NCI-H69 (cell line): ENCODE measurements at regions not wholly inside any gene's neighbourhood (a gene's known extent, or its start where the extent isn't known, plus 50 kb on each side); places are given as distances from the start of the nearest gene placed in this dataset.

Experiments
- DNase-seq: peaks from one replicate; lab custom pipeline; 2025; lab: John Stamatoyannopoulos, UW

DNA sequence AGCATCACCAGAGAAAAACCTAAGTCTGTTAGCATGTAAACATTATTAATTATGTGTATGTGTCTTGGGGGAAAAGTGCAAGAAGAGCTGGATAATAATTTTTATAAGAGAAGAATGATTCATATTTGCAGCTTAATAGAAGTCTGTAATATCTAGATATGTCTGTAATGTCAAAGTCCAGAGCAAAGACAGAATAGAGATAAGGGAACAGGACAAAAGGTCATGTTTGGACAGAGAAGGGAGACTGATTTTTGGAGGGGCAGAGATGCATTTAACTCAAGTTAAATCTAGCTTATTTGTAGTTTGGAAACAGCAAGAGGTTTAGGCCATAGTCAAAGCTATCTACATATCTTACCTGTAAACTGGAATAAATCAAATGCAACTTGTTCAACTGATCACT is 61.2 kb downstream of the MAGED1 start:
- no peak for DNase-seq

DNA sequence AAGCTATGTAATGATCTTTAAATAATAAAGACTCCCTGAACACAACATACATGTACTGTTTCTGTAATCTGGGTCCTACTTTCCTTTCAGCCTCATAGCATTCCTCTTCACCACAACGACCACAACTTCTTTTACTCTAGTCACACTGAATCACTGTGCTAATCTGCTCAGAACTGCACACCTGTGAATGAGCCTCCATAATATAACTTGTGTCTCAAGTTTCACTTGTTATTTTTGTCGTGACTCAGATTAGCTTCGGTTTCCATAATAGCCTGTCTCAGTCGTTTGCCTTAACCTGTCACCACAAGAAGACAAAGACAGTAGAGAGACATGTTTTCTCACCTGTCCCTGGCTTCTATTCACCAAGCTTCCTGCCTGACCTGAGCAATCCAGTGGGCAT is 61.8 kb downstream of the MAGED1 start:
- peak; percentile 26 for DNase-seq

DNA sequence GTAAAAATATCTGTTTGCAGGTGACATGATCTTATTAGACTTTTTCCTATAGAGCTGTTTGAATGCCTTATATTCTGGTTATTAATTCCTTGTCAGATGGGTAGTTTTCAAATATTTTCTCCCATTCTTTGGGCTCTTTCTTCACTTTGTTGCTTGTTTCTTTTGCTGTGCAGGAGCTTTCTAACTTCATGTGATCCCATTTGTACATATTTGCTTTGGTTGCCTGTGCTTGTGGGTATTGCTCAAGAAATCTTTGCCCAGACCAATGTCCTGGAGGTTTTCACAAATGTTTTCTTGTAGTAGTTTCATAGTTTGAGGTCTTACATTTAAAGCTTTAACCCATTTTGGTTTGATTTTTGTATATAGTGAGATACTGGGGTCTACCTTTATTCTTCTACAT is 63.0 kb downstream of the MAGED1 start:
- no peak for DNase-seq

DNA sequence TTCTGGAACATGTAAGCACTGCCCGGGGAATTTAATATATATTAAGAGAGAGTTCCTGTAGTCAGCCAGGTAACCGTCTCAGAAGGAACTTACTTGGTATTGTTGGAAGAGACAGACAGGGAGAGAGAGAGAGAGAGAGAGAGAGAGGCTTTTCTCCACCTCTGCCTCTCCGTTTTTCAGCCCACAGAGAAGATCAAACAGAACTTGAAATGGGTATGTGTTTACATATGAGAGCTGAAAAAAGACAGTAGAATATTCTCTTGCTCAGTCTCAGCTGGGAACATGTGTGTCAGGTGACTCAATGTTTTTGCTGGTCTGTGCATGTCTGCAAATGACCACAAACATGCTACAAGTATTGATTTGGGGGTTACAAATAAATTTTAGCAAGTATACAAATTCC is 81.9 kb downstream of the MAGED1 start:
- DNase-seq: no peak

DNA sequence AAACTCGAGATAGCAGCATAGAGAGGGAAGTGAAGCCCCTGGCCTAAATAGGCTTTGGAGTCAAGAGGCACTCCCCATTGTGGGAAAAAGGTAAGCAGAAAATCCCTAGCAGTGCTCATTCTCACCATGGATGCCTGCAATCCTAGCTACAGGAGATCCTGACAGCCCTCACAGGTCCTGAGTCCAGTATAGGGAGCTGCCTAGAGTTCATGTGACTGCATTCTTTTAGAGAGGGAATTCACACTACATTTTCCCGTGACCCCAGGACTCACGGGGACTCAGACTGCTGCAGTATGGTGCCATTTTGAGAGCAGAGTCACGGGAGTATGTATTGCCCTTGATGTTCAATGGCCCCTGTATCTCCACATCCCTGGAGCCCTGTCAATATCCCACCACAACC is 82.4 kb downstream of the MAGED1 start:
- DNase-seq: no peak

DNA sequence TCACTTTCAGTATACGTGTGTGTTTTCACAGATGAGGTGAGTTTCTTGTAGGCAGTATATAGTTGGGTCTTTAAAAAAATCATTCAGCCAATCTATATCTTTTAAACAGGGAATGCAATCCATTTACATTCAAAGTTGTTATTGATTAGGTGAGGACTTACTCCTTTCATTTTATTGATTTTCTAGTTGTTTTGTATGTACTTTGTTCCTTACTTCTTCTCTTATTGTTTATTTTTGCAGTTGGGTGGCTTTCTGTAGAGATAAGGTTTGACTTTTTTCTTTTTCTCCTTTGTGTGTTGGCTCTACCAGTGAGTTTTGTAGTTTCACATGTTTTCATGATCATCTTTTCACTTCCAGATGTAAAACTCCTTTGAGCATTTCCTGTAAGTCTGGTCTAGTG is 83.1 kb downstream of the MAGED1 start:
- DNase-seq: no peak
